Erythroblast (primary cell): ENCODE measurements at regions not wholly inside any gene's neighbourhood (a gene's known extent, or its start where the extent isn't known, plus 50 kb on each side); places are given as distances from the start of the nearest gene placed in this dataset.

Experiments
- DNase-seq, 2 experiments: peaks; one replicate each; lab custom pipeline; 2025; lab: John Stamatoyannopoulos, UW
- GATA1 ChIP-seq: IDR thresholded peaks from 2 replicates; pipeline ENCODE4 v1.6.1; 2011; ENCODE audit warnings: low read depth, mild to moderate bottlenecking, control low read depth, low read length, moderate library complexity
- POLR2A ChIP-seq: IDR thresholded peaks from 2 replicates; pipeline ENCODE4 v1.6.1; 2011; ENCODE audit warnings: mild to moderate bottlenecking, low read length

GRCh38 chr4:14293582-14293981 lies 666.1 kb upstream of the BOD1L1 start:
- no peak for DNase-seq
- TF ChIP-seq GATA1 (no peak), POLR2A (no peak)

- TF ChIP-seq GATA1 (no peak), POLR2A (no peak)
- DNase-seq, result no peak
Measured at GRCh38 chr4:14294611-14295010, 667.1 kb upstream of the BOD1L1 start.

- no peak for DNase-seq
- TF ChIP-seq GATA1, result no peak
- TF ChIP-seq POLR2A, result no peak
Measured at GRCh38 chr4:14299166-14299565, 671.6 kb upstream of the BOD1L1 start.

GRCh38 chr4:14302021-14302420 lies 674.5 kb upstream of the BOD1L1 start:
- no peak for TF ChIP-seq GATA1
- TF ChIP-seq POLR2A, result no peak
- no peak for DNase-seq

GRCh38 chr4:14303856-14304255 lies 676.3 kb upstream of the BOD1L1 start:
- TF ChIP-seq GATA1 (no peak), POLR2A (no peak)
- DNase-seq, result no peak

GRCh38 chr4:14308229-14308651 lies 680.7 kb upstream of the BOD1L1 start:
- TF ChIP-seq GATA1 (no peak), POLR2A (no peak)
- DNase-seq, result no peak

- DNase-seq, result no peak
- TF ChIP-seq POLR2A (no peak), GATA1 (no peak)
Measured at GRCh38 chr4:14309431-14309830, 681.9 kb upstream of the BOD1L1 start.

GRCh38 chr4:14313757-14314156 lies 686.2 kb upstream of the BOD1L1 start:
- DNase-seq, result no peak
- no peak for TF ChIP-seq GATA1
- TF ChIP-seq POLR2A, result no peak

GRCh38 chr4:14315129-14315528 lies 687.2 kb upstream of the CPEB2 start:
- TF ChIP-seq POLR2A (no peak), GATA1 (no peak)
- DNase-seq, result no peak

- no peak for TF ChIP-seq GATA1
- DNase-seq, result no peak
Measured at GRCh38 chr4:14317351-14317750, 684.9 kb upstream of the CPEB2 start.

GRCh38 chr4:14318671-14319070 lies 683.6 kb upstream of the CPEB2 start:
- no peak for TF ChIP-seq GATA1
- no peak for TF ChIP-seq POLR2A
- no peak for DNase-seq

- TF ChIP-seq GATA1 (no peak), POLR2A (no peak)
- DNase-seq, result no peak
Measured at GRCh38 chr4:14321723-14322122, 680.6 kb upstream of the CPEB2 start.

GRCh38 chr4:14323191-14323590 lies 679.1 kb upstream of the CPEB2 start:
- TF ChIP-seq GATA1 (no peak), POLR2A (no peak)

GRCh38 chr4:14329228-14329627 lies 673.1 kb upstream of the CPEB2 start:
- no peak for TF ChIP-seq GATA1
- TF ChIP-seq POLR2A, result no peak
- no peak for DNase-seq

More at GRCh38 chr4:14323191-14323590, 679.1 kb upstream of the CPEB2 start:
- DNase-seq, result no peak

- no peak for DNase-seq
- TF ChIP-seq GATA1 (no peak), POLR2A (no peak)
Measured at GRCh38 chr4:14333616-14334015, 668.7 kb upstream of the CPEB2 start.
